Esophagus squamous epithelium (tissue), 4 donors: ENCODE measurements at regions not wholly inside any gene's neighbourhood (a gene's known extent, or its start where the extent isn't known, plus 50 kb on each side); places are given as distances from the start of the nearest gene placed in this dataset.

Experiments used
- POLR2A ChIP-seq, 4 donors: fragments of 450-650 bp; IDR thresholded peaks; one replicate each; pipeline ENCODE4 v1.6.1; 2017; ENCODE audit warnings: antibody characterized with exemption in 4 of 4, mild to moderate bottlenecking in 4 of 4, moderate library complexity in 3 of 4
- TF ChIP-seq, protein P1 (sequence below), 6 experiments: fragments of 450-650 bp in 4 of 6; fragments of 200-600 bp in 2 of 6; sonication (generic) in 2 of 6; IDR thresholded peaks; one replicate each; pipeline ENCODE4 v1.5.1; 2016 to 2019; ENCODE audit warnings: antibody characterized with exemption in 6 of 6, mild to moderate bottlenecking in 4 of 6, moderate library complexity in 4 of 6

- TF ChIP-seq, protein P1, sequence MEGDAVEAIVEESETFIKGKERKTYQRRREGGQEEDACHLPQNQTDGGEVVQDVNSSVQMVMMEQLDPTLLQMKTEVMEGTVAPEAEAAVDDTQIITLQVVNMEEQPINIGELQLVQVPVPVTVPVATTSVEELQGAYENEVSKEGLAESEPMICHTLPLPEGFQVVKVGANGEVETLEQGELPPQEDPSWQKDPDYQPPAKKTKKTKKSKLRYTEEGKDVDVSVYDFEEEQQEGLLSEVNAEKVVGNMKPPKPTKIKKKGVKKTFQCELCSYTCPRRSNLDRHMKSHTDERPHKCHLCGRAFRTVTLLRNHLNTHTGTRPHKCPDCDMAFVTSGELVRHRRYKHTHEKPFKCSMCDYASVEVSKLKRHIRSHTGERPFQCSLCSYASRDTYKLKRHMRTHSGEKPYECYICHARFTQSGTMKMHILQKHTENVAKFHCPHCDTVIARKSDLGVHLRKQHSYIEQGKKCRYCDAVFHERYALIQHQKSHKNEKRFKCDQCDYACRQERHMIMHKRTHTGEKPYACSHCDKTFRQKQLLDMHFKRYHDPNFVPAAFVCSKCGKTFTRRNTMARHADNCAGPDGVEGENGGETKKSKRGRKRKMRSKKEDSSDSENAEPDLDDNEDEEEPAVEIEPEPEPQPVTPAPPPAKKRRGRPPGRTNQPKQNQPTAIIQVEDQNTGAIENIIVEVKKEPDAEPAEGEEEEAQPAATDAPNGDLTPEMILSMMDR (IDR thresholded peaks at IDR 0.05) = no peak
- TF ChIP-seq POLR2A (IDR thresholded peaks at IDR 0.05) = no peak
Measured at GRCh38 chr10:21421016-21421415, 104.5 kb downstream of the SKIDA1 start.
